GM13976 (cell line): ENCODE measurements at regions not wholly inside any gene's neighbourhood (a gene's known extent, or its start where the extent isn't known, plus 50 kb on each side); places are given as distances from the start of the nearest gene placed in this dataset.

Experiments
- DNase-seq: peaks from one replicate; pipeline ENCODE4 v3.0.0; 2012; ENCODE audit warnings: low spot score
- in situ Hi-C: fragments of 300-500 bp; cut with MboI; formaldehyde crosslinking; loops from one replicate; pipeline ENCODE4 v1.12.0; 2022; ENCODE audit warnings: low sequenced_read_pairs, mixed read lengths, inconsistent platforms; ENCODE audit not compliant: unreplicated experiment
- TF ChIP-seq, protein P1 (sequence below): IDR thresholded peaks from 2 replicates; pipeline ENCODE4 v1.5.1; 2012; ENCODE audit warnings: borderline replicate concordance, mild to moderate bottlenecking; ENCODE audit not compliant: insufficient read depth; ENCODE audit errors: extremely low read depth, missing control alignments, control extremely low read depth

DNA sequence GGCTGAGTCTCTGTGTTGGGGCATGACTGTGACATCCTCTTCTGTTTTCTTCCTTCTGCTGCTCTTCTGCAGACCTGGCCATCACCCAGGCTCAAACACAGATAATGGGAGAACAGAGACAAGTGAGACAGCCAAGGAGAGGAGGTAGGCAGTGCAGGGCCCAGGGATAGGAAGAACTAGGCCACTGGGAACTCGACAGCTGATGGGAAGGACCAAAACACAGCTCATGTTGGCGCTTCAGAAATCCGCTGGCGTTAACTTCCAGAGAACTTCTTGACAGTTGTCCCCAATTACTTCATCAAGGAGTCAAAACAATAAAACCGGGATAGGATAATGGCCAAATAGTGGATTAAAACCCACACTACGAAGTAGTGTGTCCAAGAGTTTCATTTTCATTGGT, 97.0 kb upstream of the PALS2 start:
- TF ChIP-seq, protein P1, sequence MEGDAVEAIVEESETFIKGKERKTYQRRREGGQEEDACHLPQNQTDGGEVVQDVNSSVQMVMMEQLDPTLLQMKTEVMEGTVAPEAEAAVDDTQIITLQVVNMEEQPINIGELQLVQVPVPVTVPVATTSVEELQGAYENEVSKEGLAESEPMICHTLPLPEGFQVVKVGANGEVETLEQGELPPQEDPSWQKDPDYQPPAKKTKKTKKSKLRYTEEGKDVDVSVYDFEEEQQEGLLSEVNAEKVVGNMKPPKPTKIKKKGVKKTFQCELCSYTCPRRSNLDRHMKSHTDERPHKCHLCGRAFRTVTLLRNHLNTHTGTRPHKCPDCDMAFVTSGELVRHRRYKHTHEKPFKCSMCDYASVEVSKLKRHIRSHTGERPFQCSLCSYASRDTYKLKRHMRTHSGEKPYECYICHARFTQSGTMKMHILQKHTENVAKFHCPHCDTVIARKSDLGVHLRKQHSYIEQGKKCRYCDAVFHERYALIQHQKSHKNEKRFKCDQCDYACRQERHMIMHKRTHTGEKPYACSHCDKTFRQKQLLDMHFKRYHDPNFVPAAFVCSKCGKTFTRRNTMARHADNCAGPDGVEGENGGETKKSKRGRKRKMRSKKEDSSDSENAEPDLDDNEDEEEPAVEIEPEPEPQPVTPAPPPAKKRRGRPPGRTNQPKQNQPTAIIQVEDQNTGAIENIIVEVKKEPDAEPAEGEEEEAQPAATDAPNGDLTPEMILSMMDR = no peak
- DNase-seq = no peak
- in situ Hi-C loops = no loop called here

DNA sequence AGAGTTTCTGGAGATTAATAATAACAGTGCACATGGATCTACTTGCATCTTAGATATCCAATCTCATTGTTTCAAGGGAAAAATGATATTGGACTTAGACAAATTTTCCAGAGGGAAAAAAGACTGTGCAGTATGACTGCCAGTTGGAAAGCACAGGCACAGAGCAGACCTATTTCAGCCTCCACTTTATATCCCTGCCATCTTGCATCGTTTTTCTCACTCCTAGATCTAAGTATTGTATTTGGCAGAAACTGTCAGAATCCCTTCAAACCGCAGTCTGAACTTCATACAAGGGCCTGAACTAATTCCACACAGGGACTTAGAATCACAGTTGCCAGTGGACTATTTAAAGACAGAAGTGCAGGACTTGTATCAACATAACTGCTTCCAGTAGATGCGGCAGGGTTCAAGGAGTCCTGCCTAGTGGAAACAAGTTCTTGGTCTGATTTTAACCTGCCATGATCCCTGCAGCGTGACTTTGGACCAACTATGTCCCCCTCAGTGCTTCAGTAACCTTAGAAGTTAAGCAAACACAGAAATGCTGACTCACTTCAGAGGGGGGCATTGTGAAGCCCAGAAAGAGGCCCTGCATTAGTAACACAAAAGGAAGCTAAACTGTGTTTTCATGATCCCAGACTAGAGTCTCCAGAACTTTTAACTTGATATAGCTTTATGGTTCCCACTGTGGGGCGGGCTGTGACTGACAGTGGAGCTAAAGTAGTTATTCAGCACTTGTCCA, 95.7 kb upstream of the PALS2 start:
- in situ Hi-C loops = no loop called here
- DNase-seq = no peak
- TF ChIP-seq, protein P1 = no peak

DNA sequence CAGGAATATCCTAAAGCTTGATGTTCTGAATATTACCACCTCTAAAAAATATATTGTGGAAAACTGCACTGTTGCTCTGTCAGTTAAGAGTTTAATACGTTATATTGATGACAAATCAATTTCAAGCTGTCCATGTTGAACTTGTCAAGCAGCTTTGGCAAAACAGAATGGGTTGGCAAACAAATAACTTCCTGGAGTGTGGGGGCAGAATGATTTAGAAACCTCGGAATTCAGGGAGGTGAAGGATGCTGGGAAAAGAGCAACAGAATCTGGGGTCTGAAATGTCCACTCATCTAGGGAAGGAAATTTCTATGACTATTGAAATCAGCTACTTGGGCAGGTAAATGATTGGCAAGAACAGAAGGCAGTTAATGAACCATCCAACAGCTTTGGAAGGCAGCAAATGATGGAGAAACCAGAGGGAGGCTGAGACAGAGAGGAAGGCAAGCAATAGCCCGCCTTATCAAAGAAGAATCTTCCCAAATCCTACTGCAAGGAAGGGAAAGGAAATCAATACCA, 95.1 kb upstream of the PALS2 start:
- in situ Hi-C loops = no loop called here
- no peak for DNase-seq
- TF ChIP-seq, protein P1 = no peak

DNA sequence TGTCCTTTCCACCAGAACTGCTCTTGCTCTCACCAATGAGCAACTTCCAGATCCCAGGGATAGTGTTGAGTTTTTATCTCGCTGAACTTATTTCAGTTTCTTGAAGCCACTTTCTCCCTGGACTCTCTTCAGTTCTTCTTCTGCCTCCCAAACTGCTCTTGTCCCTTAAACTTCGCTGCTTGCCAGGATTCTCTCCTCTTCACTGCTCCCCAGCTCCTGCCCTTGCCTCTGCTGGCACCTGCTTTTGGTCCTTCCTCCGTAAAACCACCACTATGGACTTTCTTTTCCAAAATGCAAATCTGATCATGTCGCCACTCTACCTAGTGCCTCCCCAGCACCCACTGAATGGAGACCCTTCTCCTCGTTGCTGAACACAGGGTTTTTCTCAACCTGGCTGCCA, 92.8 kb upstream of the PALS2 start:
- TF ChIP-seq, protein P1 = no peak
- in situ Hi-C loops = no loop called here
- no peak for DNase-seq

DNA sequence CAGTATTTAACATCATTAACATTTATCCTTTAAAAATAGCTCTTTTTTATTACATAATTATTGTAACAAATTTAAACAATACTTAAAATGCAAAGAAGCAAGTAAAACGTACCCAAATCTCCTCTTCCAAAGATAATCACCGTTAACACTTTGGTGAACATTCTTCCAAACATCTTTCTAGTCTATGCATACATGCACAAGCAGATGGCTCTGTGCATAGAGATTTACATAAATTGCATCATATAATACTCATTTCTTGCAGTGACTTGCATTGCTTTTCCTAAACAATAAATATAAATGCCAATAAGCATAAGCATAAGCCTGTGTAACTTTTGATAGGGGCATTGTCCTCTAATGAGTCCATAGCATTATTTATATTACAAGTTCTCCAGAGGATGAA, 89.4 kb upstream of the PALS2 start:
- DNase-seq = no peak
- in situ Hi-C loops = no loop called here
- TF ChIP-seq, protein P1 = no peak

DNA sequence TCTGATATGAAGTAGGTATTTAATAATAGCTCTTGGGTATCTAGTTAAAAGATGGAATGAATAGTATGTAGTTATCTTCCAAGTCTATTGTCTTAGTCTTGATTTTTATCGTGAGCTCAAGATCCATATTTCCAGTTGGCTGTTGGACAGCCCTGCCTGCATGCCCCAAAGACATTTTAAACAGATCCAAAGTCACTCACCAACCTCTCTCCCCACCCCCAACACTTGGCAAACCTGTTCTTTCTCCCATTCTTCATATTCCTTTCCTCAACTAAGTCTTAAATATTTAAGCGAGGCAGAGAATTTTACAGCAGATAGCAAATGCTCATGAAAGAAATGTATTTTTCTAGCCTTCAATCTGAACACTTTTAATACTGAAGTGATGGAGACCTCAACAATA, 80.7 kb upstream of the PALS2 start:
- TF ChIP-seq, protein P1 = no peak
- in situ Hi-C loops = no loop called here
- no peak for DNase-seq
